HG02763 (cell line): ENCODE measurements at regions not wholly inside any gene's neighbourhood (a gene's known extent, or its start where the extent isn't known, plus 50 kb on each side); places are given as distances from the start of the nearest gene placed in this dataset.

Source experiments
- ATAC-seq: cut with Tn5 transposase; IDR thresholded peaks from one replicate; pipeline ENCODE4 v1.9.1; 2021; ENCODE audit warnings: mild to moderate bottlenecking, moderate library complexity; ENCODE audit not compliant: unreplicated experiment

DNA sequence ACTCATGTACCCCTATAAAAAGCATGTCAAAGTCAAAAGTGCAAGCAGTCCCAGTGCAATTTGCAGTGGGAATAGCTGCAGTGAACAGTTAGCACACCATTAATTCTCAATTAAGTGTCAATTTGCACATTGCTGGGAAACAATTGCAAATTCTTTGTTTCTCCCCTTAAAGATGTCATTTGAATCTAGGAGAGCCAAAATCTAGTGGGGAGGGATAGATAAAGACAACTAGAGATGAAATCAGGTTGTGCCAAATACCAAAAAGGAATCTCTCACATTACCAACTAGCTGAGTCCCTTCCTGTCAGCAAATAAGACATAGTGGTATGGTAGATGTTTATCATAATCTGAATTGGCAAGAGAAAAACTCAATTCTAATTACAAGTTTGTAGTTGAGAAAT lies 330.7 kb downstream of the NUF2 start:
- no peak for ATAC-seq

DNA sequence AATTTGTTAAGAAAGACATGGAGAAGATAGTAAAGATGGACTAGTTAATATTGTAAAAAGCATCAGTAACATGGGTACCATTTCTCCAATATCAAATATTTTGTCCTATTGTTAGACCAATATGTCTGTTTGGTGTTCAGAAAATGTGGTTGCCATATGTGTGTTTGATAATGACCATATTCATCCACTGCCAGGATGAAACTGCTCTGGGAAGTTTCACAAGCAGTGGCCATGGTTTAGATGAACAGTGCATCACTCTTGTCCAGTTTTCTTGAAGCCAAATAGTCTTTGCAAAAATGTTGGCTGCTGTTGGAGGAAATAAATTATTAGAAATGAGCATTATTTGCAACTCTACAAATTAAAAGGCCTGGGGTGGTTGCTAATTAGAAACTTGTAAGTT lies 333.8 kb downstream of the NUF2 start:
- no peak for ATAC-seq

DNA sequence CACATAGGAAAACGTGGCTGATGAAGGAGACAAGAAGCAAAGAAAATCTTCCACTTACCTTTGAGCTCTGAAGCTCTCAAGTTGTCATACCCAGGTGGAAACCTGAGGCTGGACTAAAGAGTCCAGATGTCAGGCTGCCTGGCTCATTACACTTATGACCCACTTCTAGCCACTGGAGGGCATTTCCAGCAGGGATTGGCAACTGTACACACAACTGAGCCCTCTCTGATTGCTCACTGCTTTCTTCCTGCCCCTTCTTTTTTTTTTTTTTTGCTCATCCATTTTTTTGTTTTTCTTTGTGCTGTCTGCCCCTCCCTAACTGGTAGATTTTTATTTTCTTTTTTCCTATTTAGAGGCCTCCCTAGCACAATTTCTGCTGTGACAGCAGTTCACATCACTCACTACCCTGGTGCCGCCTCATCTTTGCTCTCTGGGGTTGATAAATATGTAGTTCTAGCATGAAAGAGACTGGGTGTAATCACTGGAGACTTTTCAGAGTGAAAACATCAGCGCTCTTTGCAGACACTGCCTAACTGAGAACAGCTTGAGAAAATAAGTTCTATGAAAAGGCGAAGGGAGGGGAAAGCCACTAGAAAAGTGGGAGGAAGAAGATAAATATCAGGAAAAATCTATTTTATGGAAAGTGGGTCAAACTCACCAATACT lies 334.5 kb downstream of the NUF2 start:
- no peak for ATAC-seq

DNA sequence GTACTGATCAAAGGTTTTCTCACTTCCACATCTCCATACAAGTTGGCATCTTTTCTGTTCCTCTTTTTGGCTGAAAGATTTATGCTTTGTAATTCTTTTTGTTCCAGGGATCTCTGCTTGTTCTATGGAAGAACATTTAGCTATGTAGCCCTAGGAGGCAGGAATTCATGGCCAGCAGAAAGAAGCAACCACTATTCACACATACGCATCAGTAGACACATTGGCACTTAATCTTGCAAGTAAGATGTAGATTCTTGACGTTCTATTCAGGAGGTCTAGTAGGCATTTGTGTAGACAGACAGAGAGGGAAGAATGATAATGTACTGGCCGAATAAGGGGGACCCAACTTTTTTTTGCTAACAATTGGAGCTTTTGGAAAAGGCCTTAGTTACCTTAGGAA lies 336.0 kb downstream of the NUF2 start:
- ATAC-seq: no peak

DNA sequence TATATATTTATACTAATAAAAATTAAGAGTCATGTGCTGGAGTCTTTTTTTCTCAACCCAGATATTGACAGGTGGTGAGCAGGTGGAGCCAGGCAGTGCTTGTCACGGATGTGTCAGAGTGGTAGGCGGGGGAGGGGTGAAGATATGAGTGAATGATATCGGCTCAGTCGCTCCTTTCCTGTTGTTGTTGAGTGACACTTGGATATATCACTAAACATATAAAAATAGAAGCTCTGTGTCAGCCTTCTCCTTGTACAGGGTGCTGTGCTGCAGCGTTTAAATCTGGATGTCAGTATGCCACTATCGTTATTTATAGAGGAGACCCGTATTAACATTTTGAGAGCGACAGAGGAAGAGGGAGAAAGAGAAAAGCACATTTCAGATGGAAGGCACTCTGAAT lies 339.6 kb downstream of the NUF2 start:
- ATAC-seq: no peak

DNA sequence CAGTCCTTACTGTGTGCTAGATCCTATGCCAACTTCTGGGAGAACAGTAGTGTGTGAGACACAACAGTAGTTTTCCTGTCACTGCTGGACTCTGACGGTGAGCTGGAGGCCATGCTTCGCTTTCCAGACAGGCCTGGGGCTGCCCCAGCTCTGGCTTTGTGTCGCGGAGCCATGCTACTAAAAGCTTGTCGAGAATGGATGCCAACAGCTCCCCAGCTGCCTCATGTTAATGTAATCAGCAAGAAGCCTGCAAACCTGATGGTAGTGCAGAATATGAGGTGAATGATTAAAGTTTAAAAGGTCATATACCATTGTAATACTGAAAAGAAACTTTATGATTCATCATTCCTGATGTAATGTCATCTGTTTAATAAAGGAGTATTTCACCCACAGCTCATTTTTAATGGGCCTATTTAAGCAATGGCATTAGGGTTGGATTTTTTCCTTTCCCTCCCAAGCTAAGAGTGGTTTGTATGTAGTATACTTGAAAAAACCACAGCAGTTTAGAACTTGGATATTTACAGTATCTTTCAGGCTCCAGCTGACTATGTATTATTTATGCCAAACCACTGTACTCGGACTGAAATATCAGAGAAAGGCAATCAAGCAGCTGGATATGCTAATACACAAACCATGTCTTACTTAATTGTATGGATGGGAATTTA lies 343.0 kb downstream of the NUF2 start:
- no peak for ATAC-seq

DNA sequence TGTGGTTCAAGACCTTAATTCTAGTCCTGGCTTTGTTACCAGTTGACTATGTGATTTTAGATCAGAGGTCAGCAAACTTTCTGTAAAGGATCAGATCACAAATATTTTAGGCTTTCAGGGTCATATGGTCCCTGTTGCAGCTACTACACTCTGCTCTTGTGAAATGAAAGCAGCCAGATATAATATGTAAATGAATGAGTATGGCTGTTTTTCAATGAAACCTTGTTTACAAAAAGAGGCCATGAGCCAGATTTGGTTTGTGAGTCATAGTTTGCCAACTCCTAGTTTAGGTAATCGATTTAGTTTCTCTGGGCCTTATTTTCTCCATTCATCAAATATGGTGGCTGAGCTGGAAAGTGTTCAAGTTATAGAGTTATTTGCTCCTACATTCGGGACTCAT lies 346.7 kb downstream of the NUF2 start:
- no peak for ATAC-seq

DNA sequence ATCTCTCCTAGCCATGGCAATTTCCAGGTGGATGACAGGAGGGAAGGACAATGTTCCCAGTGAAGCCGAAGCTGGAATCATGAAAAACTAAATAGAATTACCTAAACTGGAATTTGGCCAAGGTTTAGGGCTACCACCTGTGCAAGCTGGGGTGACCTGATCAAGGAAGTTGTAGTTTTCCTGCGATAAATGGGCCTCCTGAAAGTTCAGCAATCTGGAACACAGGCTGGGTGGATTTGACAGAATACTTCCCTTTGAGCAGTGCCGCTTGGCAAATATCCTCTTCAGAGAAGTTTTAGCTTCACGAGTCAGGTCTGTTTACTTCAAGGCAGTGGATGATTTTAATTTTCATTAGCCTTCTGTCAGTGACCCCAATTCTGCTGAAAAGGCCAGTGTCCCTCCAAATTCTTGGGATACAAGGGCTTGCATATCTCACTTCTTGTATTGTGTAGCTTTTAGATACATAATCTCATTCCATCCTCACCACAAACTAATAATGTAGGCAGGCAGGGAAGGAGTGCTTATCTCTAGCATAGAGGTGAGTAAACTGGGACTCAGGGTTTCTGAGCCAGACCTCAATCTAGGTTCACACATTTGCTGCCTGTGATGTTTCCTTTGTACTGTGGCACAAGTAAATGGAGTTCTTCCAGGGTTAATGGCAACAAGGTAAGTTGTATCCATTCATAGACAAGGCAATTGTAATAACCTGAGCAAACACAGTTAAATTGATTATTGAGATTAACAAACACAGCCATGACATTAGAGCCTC lies 349.4 kb downstream of the NUF2 start:
- ATAC-seq: no peak

DNA sequence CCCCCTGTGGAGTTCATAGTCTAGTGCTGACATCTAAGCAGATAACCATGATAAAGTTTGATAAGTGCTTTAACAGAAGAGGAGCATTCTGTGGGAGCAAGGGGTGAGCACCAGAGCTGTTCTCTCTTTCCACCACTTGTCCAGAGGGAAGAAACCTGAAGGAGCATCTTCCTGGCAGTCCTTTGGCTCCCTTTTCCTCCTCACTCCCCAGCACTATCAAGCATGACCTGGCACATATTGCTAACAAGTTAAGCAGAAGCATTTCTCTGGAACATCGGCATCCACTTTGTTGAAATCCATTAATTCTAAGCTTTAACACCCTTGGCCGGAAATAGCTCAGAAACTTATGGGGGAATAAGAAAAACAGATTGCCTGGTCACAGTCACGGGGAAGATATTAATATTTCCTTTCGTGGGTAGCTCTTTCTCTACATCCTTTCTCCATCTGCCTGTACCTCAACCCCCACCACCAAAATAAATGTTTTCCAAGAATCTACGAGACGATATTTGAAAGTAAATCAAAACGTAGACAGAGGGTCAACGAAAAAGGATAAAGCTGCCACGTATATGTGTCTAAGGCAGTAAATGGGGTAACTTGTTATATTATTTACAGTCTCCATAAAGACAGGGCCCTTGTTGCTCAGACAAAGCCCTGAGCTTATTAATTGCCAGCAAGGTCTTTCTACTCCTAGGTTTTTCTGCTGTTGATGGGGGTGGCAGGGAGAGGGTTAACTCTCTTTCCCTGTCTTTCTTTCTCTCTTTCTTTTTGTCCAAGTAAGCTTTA lies 351.4 kb downstream of the NUF2 start:
- ATAC-seq: no peak

DNA sequence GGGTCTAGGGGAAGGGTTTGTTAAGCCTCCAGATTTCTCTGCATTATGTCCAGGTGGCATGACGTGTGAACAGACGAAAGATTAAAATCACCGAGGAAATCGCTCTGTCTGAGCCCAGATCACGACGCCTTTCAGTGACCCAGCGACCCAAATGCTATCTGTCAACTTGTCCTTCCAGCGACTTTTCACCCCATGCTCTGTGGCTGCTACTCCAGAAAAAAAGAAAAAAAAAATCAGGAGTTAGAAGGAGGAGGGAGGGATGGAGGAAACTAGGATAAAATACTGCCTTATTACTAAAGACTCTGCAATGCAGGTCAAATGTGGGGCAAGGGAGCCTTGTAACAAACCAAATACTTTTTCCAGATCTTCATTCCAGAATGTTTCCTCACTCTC lies 352.0 kb downstream of the NUF2 start:
- ATAC-seq: no peak

DNA sequence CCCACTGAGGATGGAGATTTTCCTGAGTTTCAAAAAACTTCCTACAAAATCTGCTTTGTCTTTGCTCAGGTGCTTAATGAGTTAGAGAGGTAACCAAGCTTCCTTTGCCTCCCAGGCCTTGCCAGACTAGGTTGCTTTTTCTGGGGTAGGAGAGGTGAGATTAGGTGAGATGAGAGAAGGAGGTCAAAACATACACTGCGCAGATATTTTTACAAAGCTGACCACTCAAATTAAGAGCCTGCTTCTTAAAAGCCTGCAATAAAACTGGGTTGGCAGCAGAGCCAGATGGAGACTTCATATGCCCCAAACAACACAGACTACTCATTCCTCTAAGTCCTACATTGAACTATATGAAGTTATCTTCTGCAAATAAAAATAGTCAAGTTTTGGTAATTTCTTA lies 352.5 kb downstream of the NUF2 start:
- no peak for ATAC-seq

DNA sequence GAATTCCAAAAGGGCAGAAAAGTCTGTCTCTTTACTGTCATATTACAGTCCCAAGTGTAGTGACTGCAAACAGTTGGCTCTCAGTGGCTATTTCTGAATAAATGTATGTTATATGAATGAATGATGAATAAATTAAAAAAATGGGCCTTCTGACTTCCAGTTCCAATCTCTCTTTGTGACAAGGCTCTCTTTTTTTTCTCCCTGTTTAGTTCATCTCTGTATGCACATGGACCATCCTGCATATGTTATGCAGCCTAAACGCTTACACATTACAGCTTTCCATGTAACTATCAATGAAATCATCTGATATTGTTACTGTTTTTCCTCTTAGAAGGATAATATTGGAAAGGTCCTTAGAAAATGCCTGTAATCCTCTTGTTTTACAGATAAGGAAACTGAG lies 363.0 kb downstream of the NUF2 start:
- no peak for ATAC-seq

DNA sequence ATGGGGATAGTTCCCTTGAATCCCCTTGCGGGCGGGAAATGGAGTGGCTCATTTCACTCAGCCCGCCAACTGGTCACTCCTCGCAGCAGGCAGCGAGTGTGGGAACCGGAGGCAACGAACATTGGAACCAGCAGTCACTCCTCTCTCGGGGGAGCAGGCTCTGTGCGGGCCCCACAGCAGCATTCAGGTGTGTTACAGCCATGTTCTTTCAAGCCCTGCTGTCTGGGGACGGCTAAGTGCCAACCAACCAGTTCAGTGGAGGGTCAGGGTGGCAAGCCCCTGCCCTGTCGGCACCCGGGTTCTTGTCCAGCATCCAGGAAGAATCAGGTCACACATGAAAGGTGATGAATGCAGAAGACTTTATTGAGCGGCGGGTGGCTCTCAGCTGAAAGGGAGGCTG lies 370.5 kb downstream of the NUF2 start:
- no peak for ATAC-seq

DNA sequence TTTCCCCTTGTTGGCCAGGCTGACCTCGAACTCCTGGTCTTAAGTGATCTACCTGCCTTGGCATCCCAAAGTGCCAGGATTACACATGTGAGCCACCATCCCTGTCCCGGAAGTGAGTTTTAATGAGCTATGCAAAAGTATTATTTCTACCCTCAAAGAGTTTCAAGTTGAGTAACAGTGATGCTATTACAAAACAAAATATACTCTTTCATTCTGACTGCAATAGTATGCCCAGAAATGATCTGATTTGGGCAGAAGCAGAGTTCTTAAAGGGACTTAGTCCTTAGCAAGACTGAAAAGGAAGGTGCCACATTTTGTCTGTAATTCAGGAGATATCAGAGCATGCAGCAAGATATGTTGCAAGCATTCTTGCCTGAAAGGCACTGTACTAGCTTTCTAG lies 375.4 kb downstream of the NUF2 start:
- ATAC-seq: no peak

DNA sequence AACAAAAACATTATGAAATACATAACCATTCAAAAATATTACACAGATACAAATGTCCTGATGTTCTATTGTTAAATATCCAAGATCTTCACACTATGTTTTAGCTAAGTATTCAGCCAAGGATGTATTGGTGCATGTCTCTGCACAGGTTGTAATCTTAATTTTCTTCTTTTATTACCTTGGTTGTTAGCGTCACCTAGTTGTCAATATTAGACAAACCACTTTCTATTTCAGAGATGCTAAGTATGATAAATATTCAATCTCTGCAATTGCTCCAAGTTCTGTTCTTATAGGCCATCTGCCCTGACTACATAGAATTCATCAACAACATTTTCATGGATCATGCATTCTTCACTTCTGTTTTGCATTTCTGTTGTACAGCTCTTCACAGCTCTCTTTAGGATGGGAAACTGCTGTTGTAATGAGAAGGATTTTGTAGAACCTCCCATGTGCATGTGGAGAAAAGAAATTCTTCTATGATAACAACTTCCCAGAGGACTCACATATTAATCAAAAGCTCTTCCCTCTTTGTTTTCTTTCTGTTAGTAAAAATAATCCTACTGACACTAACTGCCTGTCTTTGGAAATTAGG lies 380.1 kb downstream of the NUF2 start:
- ATAC-seq: no peak

DNA sequence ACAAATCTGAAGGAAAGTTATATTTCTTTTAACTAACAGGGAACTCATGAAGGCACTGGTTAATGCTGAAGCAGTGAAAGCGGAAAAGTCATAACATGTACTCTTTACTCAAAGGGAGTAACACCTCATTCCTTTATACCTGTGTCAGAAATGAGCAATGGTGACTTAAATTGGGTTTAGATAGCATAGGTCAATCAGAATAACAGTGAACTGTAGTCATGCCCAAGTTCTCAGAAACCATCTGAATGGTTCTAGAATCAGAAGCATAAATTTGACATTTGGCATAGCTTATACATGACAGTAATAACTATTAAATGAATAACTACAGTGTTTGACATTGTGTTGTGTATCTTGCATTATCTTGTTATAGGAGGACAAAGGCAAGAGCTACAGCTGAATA lies 382.0 kb downstream of the NUF2 start:
- no peak for ATAC-seq

DNA sequence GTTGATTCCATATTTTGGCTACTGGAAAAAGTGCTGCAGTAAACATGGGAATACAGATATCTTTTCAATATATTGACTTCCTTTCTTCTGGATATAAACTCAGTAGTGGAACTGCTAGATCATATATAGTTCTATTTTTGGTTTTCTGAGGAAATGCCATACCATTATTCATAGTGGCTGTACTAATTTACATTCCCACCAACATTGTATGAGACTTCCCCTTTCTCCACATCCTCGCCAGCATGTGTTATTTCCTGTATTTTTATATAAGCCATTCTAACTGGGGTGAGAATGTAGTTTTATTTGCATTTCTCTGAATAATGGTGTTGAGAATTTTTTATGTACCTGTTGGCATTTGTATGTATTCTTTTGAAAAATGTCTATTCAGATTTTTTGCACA lies 385.2 kb downstream of the NUF2 start:
- ATAC-seq: no peak

DNA sequence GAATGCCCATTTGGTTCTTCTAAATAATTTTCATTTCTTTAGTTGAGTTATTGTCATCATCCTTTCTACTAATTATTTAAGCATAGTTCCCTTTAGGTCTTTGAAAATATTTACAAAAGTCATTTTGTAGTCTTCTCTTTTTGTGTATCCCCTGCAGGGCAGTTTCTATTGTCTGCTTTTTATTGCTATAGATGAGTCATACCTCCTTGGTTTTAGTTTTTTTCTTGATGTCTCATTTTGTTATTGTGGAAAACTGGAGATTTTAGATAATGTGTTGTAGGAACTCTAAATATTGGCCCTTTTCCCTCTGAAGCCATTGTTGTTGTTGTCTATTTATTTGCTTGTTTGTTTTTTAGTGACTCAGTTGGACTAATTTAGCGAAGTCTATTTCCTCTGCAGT lies 387.9 kb downstream of the NUF2 start:
- ATAC-seq: no peak

DNA sequence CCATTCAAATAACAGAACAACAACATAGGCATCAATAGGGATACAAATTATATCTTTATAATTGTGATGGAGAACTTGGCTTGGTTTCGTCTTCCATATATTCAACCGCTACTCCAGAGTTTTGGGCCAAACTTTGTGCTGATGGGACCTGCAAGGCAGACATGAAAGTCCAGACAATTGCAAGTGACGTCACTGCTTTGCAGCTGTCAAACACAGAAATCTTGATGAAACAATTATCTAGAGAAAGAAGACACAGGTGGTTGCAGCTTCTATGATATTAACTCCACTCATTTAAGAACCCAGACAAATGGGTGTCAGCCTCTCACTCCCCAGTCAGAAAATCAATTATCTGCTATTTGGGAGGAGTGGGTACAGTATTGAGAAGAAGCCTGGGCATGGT lies 390.6 kb downstream of the NUF2 start:
- no peak for ATAC-seq

DNA sequence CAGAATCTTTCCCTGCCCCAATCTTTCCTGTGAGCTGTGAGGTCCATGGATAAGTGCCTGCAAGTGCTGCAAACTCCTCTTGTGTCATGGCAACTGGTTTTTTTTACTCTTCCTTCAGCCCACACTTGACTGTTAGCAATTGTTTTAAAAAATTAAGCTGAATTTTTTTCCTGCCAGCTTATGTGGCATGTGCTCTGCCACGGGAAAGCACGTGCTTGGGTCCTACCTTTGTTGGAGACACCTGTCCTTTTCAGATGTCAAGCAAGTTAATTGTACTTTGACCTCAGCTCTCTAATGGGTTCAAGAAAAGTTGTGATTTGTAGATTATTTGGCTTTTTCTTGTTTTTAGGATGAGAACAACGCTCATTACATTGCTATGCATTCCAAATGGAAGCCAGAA lies 398.5 kb downstream of the NUF2 start:
- ATAC-seq: no peak

DNA sequence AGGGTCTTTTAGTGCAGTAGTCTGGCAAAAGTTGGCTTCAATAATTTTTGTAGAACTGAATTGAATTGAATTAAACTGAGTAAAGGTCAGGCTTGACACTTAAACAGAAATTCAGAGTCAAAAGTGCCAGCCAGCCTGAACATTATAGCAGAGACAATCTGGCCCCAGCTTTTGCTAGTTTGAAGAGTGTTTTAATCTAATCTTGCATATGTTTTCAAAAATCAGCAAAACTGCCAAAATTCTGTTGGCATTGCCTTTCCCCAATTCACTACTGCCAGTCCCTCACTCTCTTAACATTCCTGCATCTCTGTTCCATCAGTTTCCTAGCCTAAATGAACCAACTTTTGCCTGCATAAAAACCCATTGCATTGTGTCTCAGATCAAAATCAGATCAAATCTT lies 403.8 kb downstream of the NUF2 start:
- no peak for ATAC-seq
